ENCODE measurements at regions not wholly inside any gene's neighbourhood (a gene's known extent, or its start where the extent isn't known, plus 50 kb on each side); places are given as distances from the start of the nearest gene placed in this dataset.

- H3K4ac ChIP-seq (ENCODE audit: low read depth, low read length), result no peak overlapping the region
- H3K36me3 ChIP-seq (ENCODE audit: control insufficient read depth, insufficient read depth, low read length), result no peaks in the 10 kb centered on the region
- DNase-seq, result no peak
- H3K18ac ChIP-seq (ENCODE audit: low read length), result no peak overlapping the region
- H3K23ac ChIP-seq (ENCODE audit: low read length), result no peak overlapping the region
- no peaks in the 10 kb centered on the region for H3K79me1 ChIP-seq (ENCODE audit: low read length)
- H3K9ac ChIP-seq (ENCODE audit: low read length), result no peak overlapping the region
- H4K8ac ChIP-seq (ENCODE audit: low read depth, low read length), result no peak overlapping the region
- H2BK15ac ChIP-seq (replicated peaks; ENCODE audit: low read depth), result no peak overlapping the region
- no peak overlapping the region for H2BK5ac ChIP-seq (ENCODE audit: low read length)
- no peak overlapping the region for H3K4me3 ChIP-seq (ENCODE audit: low read length)
- no peak overlapping the region for H3K4me2 ChIP-seq (ENCODE audit: low read length)
- no peak overlapping the region for H4K5ac ChIP-seq (ENCODE audit: low read length)
- no peaks in the 10 kb centered on the region for H3K4me1 ChIP-seq (ENCODE audit: control insufficient read depth, low read depth, low read length)
- WGBS (ENCODE audit: extremely low coverage, insufficient coverage, low lambda C conversion rate), result no CpG with 5 or more reads among the region's 7 CpGs
- H3K27ac ChIP-seq (ENCODE audit: low read depth, low read length), result no peak overlapping the region
- no peaks in the 10 kb centered on the region for H3K27me3 ChIP-seq (ENCODE audit: insufficient read depth, low read length, poor library complexity)
- no peak overlapping the region for H2AK5ac ChIP-seq (ENCODE audit: low read length)
- H3K79me2 ChIP-seq (ENCODE audit: control insufficient read depth, insufficient read depth, low read length), result no peaks in the 10 kb centered on the region
- H3K56ac ChIP-seq (ENCODE audit: low read length), result no peak overlapping the region
- no peak overlapping the region for H2BK120ac ChIP-seq (ENCODE audit: low read depth, low read length)
These were observed 50.6 kb upstream of the PAX7 start for GRCh38 chr1:18580047-18580446.

- Histone ChIP-seq H3K4me2 (ENCODE audit: low read length) (no peak overlapping the region), H4K5ac (ENCODE audit: low read length) (no peak overlapping the region), H3K36me3 (ENCODE audit: control insufficient read depth, insufficient read depth, low read length) (no peaks in the 10 kb centered on the region), H2BK15ac (replicated peaks; ENCODE audit: low read depth) (no peak overlapping the region), H3K27ac (ENCODE audit: low read depth, low read length) (no peak overlapping the region), H3K4me3 (ENCODE audit: low read length) (no peak overlapping the region), H3K4ac (ENCODE audit: low read depth, low read length) (no peak overlapping the region), H3K23ac (ENCODE audit: low read length) (no peak overlapping the region), H3K18ac (ENCODE audit: low read length) (no peak overlapping the region), H3K9ac (ENCODE audit: low read length) (no peak overlapping the region), H2BK5ac (ENCODE audit: low read length) (no peak overlapping the region), H3K27me3 (ENCODE audit: insufficient read depth, low read length, poor library complexity) (no peaks in the 10 kb centered on the region), H4K8ac (ENCODE audit: low read depth, low read length) (no peak overlapping the region), H2BK120ac (ENCODE audit: low read depth, low read length) (no peak overlapping the region), H3K79me2 (ENCODE audit: control insufficient read depth, insufficient read depth, low read length) (no peaks in the 10 kb centered on the region), H2AK5ac (ENCODE audit: low read length) (no peak overlapping the region), H3K4me1 (ENCODE audit: control insufficient read depth, low read depth, low read length) (no peaks in the 10 kb centered on the region), H3K79me1 (ENCODE audit: low read length) (no peaks in the 10 kb centered on the region), H3K56ac (ENCODE audit: low read length) (no peak overlapping the region)
- no CpG with 5 or more reads among the region's 13 CpGs for WGBS (ENCODE audit: extremely low coverage, insufficient coverage, low lambda C conversion rate)
- no peak for DNase-seq
These were observed 49.8 kb upstream of the PAX7 start for GRCh38 chr1:18580691-18581419.
